OCI-LY1 (cell line): ENCODE measurements at regions not wholly inside any gene's neighbourhood (a gene's known extent, or its start where the extent isn't known, plus 50 kb on each side); places are given as distances from the start of the nearest gene placed in this dataset.

Source experiments
- H2AFZ ChIP-seq: fragments of 200-600 bp; sonication (generic), shearing (Covaris generic); 2 replicates; pipeline ENCODE4 v1.6.0; 2014; ENCODE audit warnings: antibody characterized with exemption, mild to moderate bottlenecking, low read length
- H3F3A ChIP-seq: fragments of 200-600 bp; sonication (generic), shearing (Covaris generic); 2 replicates; pipeline ENCODE4 v1.6.0; 2014; ENCODE audit warnings: mild to moderate bottlenecking, antibody characterized with exemption, low read length, moderate library complexity; ENCODE audit not compliant: insufficient read depth
- H3K27ac ChIP-seq: fragments of 200-600 bp; sonication (generic); 2 replicates; pipeline ENCODE4 v1.5.1; 2014; ENCODE audit warnings: low read length, mixed run types, mild to moderate bottlenecking, low read depth; ENCODE audit not compliant: poor library complexity, severe bottlenecking
- H3K27me3 ChIP-seq: fragments of 200-600 bp; sonication (generic); 2 replicates; pipeline ENCODE4 v1.6.0; 2014; ENCODE audit warnings: antibody characterized with exemption, mild to moderate bottlenecking, low read length, moderate library complexity; ENCODE audit not compliant: insufficient read depth
- H3K36me3 ChIP-seq: fragments of 200-600 bp; sonication (generic); 2 replicates; pipeline ENCODE4 v1.6.1; 2014; ENCODE audit warnings: mild to moderate bottlenecking, antibody characterized with exemption, low read length, moderate library complexity, mixed read lengths; ENCODE audit not compliant: insufficient read depth
- H3K4me1 ChIP-seq: fragments of 200-600 bp; sonication (generic); 2 replicates; pipeline ENCODE4 v1.5.1; 2014; ENCODE audit warnings: mild to moderate bottlenecking, low read length, moderate library complexity; ENCODE audit not compliant: insufficient read depth, severe bottlenecking
- H3K4me2 ChIP-seq: fragments of 200-600 bp; sonication (generic), shearing (Covaris generic); 2 replicates; pipeline ENCODE4 v1.6.1; 2014; ENCODE audit warnings: low read length
- H3K4me3 ChIP-seq: fragments of 200-600 bp; sonication (generic); 2 replicates; pipeline ENCODE4 v1.5.1; 2014; ENCODE audit warnings: low read length, low read depth, mild to moderate bottlenecking, mixed read lengths; ENCODE audit not compliant: poor library complexity, severe bottlenecking
- H3K79me2 ChIP-seq: fragments of 200-600 bp; shearing (Covaris generic); 2 replicates; pipeline ENCODE4 v1.6.1; 2016; ENCODE audit warnings: mixed run types, low read length, mixed read lengths; ENCODE audit not compliant: insufficient read depth
- H3K9ac ChIP-seq: fragments of 200-600 bp; sonication (generic), shearing (Covaris generic); 2 replicates; pipeline ENCODE4 v1.6.1; 2014; ENCODE audit warnings: mild to moderate bottlenecking, low read length, mixed read lengths
- H3K9me2 ChIP-seq: fragments of 200-600 bp; sonication (generic), shearing (Covaris generic); 2 replicates; pipeline ENCODE4 v1.6.1; 2014; ENCODE audit warnings: low read depth, mild to moderate bottlenecking, low read length, mixed read lengths
- H3K9me3 ChIP-seq: fragments of 200-600 bp; shearing (Covaris generic); 2 replicates; pipeline ENCODE4 v1.6.1; 2014; ENCODE audit warnings: low read length, mixed read lengths
- H4K20me1 ChIP-seq: fragments of 200-600 bp; sonication (generic), shearing (Covaris generic); 2 replicates; pipeline ENCODE4 v1.6.0; 2016; ENCODE audit warnings: mild to moderate bottlenecking, low read length; ENCODE audit not compliant: insufficient read depth
- CTCF ChIP-seq: fragments of 200-600 bp; sonication (generic), shearing (Covaris generic); IDR thresholded peaks from 2 replicates; pipeline ENCODE4 v1.5.1; 2017; ENCODE audit warnings: mild to moderate bottlenecking, antibody characterized with exemption, low read length, moderate library complexity, mixed read lengths
- EZH2 ChIP-seq: fragments of 200-600 bp; sonication (generic), shearing (Covaris generic); IDR thresholded peaks from 2 replicates; pipeline ENCODE4 v1.8.0; 2017; ENCODE audit warnings: borderline replicate concordance, mixed run types, mild to moderate bottlenecking, antibody characterized with exemption, low read length, moderate library complexity, mixed read lengths

- H2AFZ ChIP-seq, result no peak overlapping the region
- no peak overlapping the region for H3K4me3 ChIP-seq
- TF ChIP-seq CTCF (no peak), EZH2 (no peak)
- no peaks in the 10 kb centered on the region for H3K27me3 ChIP-seq
- no peaks in the 10 kb centered on the region for H3K9me3 ChIP-seq
- H3K9ac ChIP-seq, result no peak overlapping the region
- no peak overlapping the region for H3K27ac ChIP-seq
- H3K9me2 ChIP-seq, result no peaks in the 10 kb centered on the region
- no peaks in the 10 kb centered on the region for H3K4me1 ChIP-seq
- H3K79me2 ChIP-seq, result no peaks in the 10 kb centered on the region
- no peaks in the 10 kb centered on the region for H3K36me3 ChIP-seq
- H3F3A ChIP-seq, result no peaks in the 10 kb centered on the region
- H4K20me1 ChIP-seq, result no peaks in the 10 kb centered on the region
- no peak overlapping the region for H3K4me2 ChIP-seq
Observed at GRCh38 chr4:91914176-91914804, 389.5 kb upstream of the GRID2 start.

GRCh38 chr4:91916219-91916618, 387.5 kb upstream of the GRID2 start:
- Histone ChIP-seq H3K9me3 (no peaks in the 10 kb centered on the region), H3K4me2 (no peak overlapping the region), H4K20me1 (no peaks in the 10 kb centered on the region), H3K4me3 (no peak overlapping the region), H3K9ac (no peak overlapping the region), H2AFZ (no peak overlapping the region), H3K27me3 (no peaks in the 10 kb centered on the region), H3K4me1 (no peaks in the 10 kb centered on the region), H3K27ac (no peak overlapping the region), H3F3A (no peaks in the 10 kb centered on the region), H3K36me3 (no peaks in the 10 kb centered on the region), H3K79me2 (no peaks in the 10 kb centered on the region), H3K9me2 (no peaks in the 10 kb centered on the region)
- TF ChIP-seq EZH2, result no peak
- TF ChIP-seq CTCF, result no peak

- Histone ChIP-seq H3K4me3 (no peak overlapping the region), H3K4me2 (no peak overlapping the region), H3K27me3 (no peaks in the 10 kb centered on the region), H3F3A (no peaks in the 10 kb centered on the region), H3K9me2 (no peaks in the 10 kb centered on the region), H3K9me3 (no peaks in the 10 kb centered on the region), H4K20me1 (no peaks in the 10 kb centered on the region), H3K9ac (no peak overlapping the region), H3K27ac (no peak overlapping the region), H3K79me2 (no peaks in the 10 kb centered on the region), H2AFZ (no peak overlapping the region), H3K36me3 (no peaks in the 10 kb centered on the region), H3K4me1 (no peaks in the 10 kb centered on the region)
- TF ChIP-seq CTCF, result no peak
- TF ChIP-seq EZH2, result no peak
Observed at GRCh38 chr4:91924625-91925024, 379.1 kb upstream of the GRID2 start.
